ENCODE measurements at regions not wholly inside any gene's neighbourhood (a gene's known extent, or its start where the extent isn't known, plus 50 kb on each side); places are given as distances from the start of the nearest gene placed in this dataset.

GRCh38 chr4:35884714-35885480 lies 359.4 kb downstream of the ARAP2 start:
- H3K4me3 ChIP-seq (ENCODE audit: low read depth, low read length), result no peak overlapping the region
- no peaks in the 10 kb centered on the region for H3K4me1 ChIP-seq
- no peaks in the 10 kb centered on the region for H3K36me3 ChIP-seq
- no peaks in the 10 kb centered on the region for H3K9me3 ChIP-seq
- no peak for DNase-seq
- no peak for TF ChIP-seq CTCF (IDR thresholded peaks at IDR 0.05; ENCODE audit: low read depth, low read length)
- H3K27me3 ChIP-seq, result no peaks in the 10 kb centered on the region

- no peak for DNase-seq
- H3K27me3 ChIP-seq, result no peaks in the 10 kb centered on the region
- H3K4me3 ChIP-seq (ENCODE audit: low read depth, low read length), result no peak overlapping the region
- no peak for TF ChIP-seq CTCF (IDR thresholded peaks at IDR 0.05; ENCODE audit: low read depth, low read length)
- H3K36me3 ChIP-seq, result no peaks in the 10 kb centered on the region
- no peaks in the 10 kb centered on the region for H3K4me1 ChIP-seq
- H3K9me3 ChIP-seq, result no peaks in the 10 kb centered on the region
Measured at GRCh38 chr4:35897808-35898207, 346.5 kb downstream of the ARAP2 start.

- DNase-seq, result no peak
- no peaks in the 10 kb centered on the region for H3K27me3 ChIP-seq
- H3K4me3 ChIP-seq (ENCODE audit: low read depth, low read length), result no peak overlapping the region
- no peaks in the 10 kb centered on the region for H3K4me1 ChIP-seq
- no peaks in the 10 kb centered on the region for H3K9me3 ChIP-seq
- H3K36me3 ChIP-seq, result no peaks in the 10 kb centered on the region
- no peak for TF ChIP-seq CTCF (IDR thresholded peaks at IDR 0.05; ENCODE audit: low read depth, low read length)
Measured at GRCh38 chr4:35900286-35901243, 343.7 kb downstream of the ARAP2 start.

GRCh38 chr4:35912174-35912573 lies 332.1 kb downstream of the ARAP2 start:
- no peak for DNase-seq
- H3K4me3 ChIP-seq (ENCODE audit: low read depth, low read length), result no peak overlapping the region
- TF ChIP-seq CTCF (IDR thresholded peaks at IDR 0.05; ENCODE audit: low read depth, low read length), result no peak
- no peaks in the 10 kb centered on the region for H3K9me3 ChIP-seq
- no peaks in the 10 kb centered on the region for H3K4me1 ChIP-seq
- no peaks in the 10 kb centered on the region for H3K36me3 ChIP-seq
- no peaks in the 10 kb centered on the region for H3K27me3 ChIP-seq

- no peaks in the 10 kb centered on the region for H3K27me3 ChIP-seq
- no peak for DNase-seq
- H3K36me3 ChIP-seq, result no peaks in the 10 kb centered on the region
- no peak overlapping the region for H3K4me3 ChIP-seq (ENCODE audit: low read depth, low read length)
- no peaks in the 10 kb centered on the region for H3K9me3 ChIP-seq
- TF ChIP-seq CTCF (IDR thresholded peaks at IDR 0.05; ENCODE audit: low read depth, low read length), result no peak
- no peaks in the 10 kb centered on the region for H3K4me1 ChIP-seq
Measured at GRCh38 chr4:35918491-35918977, 325.8 kb downstream of the ARAP2 start.

Measured in BE2C (cell line).